HG03103 (cell line): ENCODE measurements at regions not wholly inside any gene's neighbourhood (a gene's known extent, or its start where the extent isn't known, plus 50 kb on each side); places are given as distances from the start of the nearest gene placed in this dataset.

ENCODE experiments used
- ATAC-seq: cut with Tn5 transposase; IDR thresholded peaks from one replicate; pipeline ENCODE4 v1.9.1; 2021; ENCODE audit warnings: low read depth; ENCODE audit not compliant: unreplicated experiment

GRCh38 chr17:14959106-14959648 lies 305.9 kb downstream of the PMP22 start:
- no peak for ATAC-seq

GRCh38 chr17:14953405-14953804 lies 311.7 kb downstream of the PMP22 start:
- ATAC-seq: no peak

- ATAC-seq: no peak
These were observed 314.4 kb downstream of the PMP22 start for GRCh38 chr17:14950686-14951085.

GRCh38 chr17:14950216-14950615 lies 314.9 kb downstream of the PMP22 start:
- ATAC-seq: no peak

GRCh38 chr17:14947671-14948070 lies 317.5 kb downstream of the PMP22 start:
- ATAC-seq: no peak

- ATAC-seq: no peak
These were observed 318.6 kb downstream of the PMP22 start for GRCh38 chr17:14946481-14946880.

- no peak for ATAC-seq
These were observed 322.5 kb downstream of the PMP22 start for GRCh38 chr17:14942526-14943190.

- no peak for ATAC-seq
These were observed 324.2 kb downstream of the PMP22 start for GRCh38 chr17:14940938-14941265.

- no peak for ATAC-seq
These were observed 324.8 kb downstream of the PMP22 start for GRCh38 chr17:14940108-14940937.

- ATAC-seq: no peak
These were observed 329.2 kb downstream of the PMP22 start for GRCh38 chr17:14935845-14936485.

- no peak for ATAC-seq
These were observed 329.8 kb downstream of the PMP22 start for GRCh38 chr17:14935139-14935841.

- no peak for ATAC-seq
These were observed 331.4 kb downstream of the PMP22 start for GRCh38 chr17:14933676-14934075.

GRCh38 chr17:14926526-14927122 lies 338.5 kb downstream of the PMP22 start:
- no peak for ATAC-seq

- no peak for ATAC-seq
These were observed 339.1 kb downstream of the PMP22 start for GRCh38 chr17:14926073-14926472.

- no peak for ATAC-seq
These were observed 339.6 kb downstream of the PMP22 start for GRCh38 chr17:14925498-14925897.

- no peak for ATAC-seq
These were observed 341.1 kb downstream of the PMP22 start for GRCh38 chr17:14923981-14924380.

- ATAC-seq: no peak
These were observed 342.7 kb downstream of the PMP22 start for GRCh38 chr17:14922411-14922810.

GRCh38 chr17:14921936-14922335 lies 343.2 kb downstream of the PMP22 start:
- ATAC-seq: no peak

- no peak for ATAC-seq
These were observed 345.4 kb downstream of the PMP22 start for GRCh38 chr17:14919631-14920213.

- no peak for ATAC-seq
These were observed 346.0 kb downstream of the PMP22 start for GRCh38 chr17:14919094-14919493.
